K562 (cell line): ENCODE measurements at regions not wholly inside any gene's neighbourhood (a gene's known extent, or its start where the extent isn't known, plus 50 kb on each side); places are given as distances from the start of the nearest gene placed in this dataset.
A peak's percentile ranks its signal among the peaks of the same experiment; 100 is the strongest.

Experiments
- ATAC-seq: fragments of 200-7000 bp; cut with Tn5 transposase; 3 replicates; pipeline ENCODE4 v1.9.1; 2020; ENCODE audit warnings: moderate library complexity
- BruUV-seq: library from RNA; stranded (reverse); fragments of 400-500 nt; replicated peaks from 2 replicates; lab custom pipeline; 2021; lab: Mats Ljungman, UMichigan
- CTCF ChIA-PET: fragments of 300-600 bp; formaldehyde crosslinking; extraction: SDS; loops from one replicate; lab custom pipeline; 2021; ENCODE audit warnings: low intra/inter-chr PET ratio; lab: Yijun Ruan, JAX
- POLR2A ChIA-PET: fragments of 300-600, 350-650 bp; sonication (Branson Sonifier 250); formaldehyde crosslinking; extraction: SDS; loops from one replicate; lab custom pipeline; 2021; ENCODE audit warnings: antibody characterized with exemption, inconsistent platforms; lab: Yijun Ruan, JAX
- DNase-seq, 4 experiments: peaks; one replicate each; pipeline versions ENCODE4 v3.0.0 to v3.0.0-alpha.2; 2011 to 2018; ENCODE audit warnings: low spot score in 3 of 4, mixed read lengths in 3 of 4; ENCODE audit errors: extremely low read depth in 1 of 4
- FAIRE-seq: peaks from 2 replicates; lab custom pipeline; 2011; peaks lifted over from hg19 to GRCh38; lab: Jason Lieb, UNC
- H2AFZ ChIP-seq: 2 replicates; pipeline ENCODE4 v1.6.0; 2011; ENCODE audit warnings: low read depth, low read length, control low read depth, inconsistent platforms
- H3K27ac ChIP-seq: fragments of 200-600 bp; 3 replicates; pipeline ENCODE4 v1.8.0; 2011; ENCODE audit warnings: low read depth, mild to moderate bottlenecking, control low read depth, inconsistent platforms, low read length, moderate library complexity, mixed read lengths; ENCODE audit errors: extremely low read depth
- H3K27me3 ChIP-seq, 2 experiments: fragments of 300-600 bp in 1 of 2; 2 replicates in 1 of 2; 3 replicates in 1 of 2; pipeline versions ENCODE4 v1.6.0 to v1.8.0; 2011; ENCODE audit warnings: inconsistent platforms in 2 of 2, low read length in 2 of 2, mild to moderate bottlenecking in 1 of 2, mixed read lengths in 1 of 2, moderate library complexity in 1 of 2; ENCODE audit not compliant: control insufficient read depth in 2 of 2, insufficient read depth in 2 of 2
- H3K36me3 ChIP-seq: fragments of 300-600 bp; 3 replicates; pipeline ENCODE4 v1.8.0; 2011; ENCODE audit warnings: mild to moderate bottlenecking, low read length, inconsistent platforms; ENCODE audit not compliant: control insufficient read depth, insufficient read depth
- H3K4me1 ChIP-seq, 2 experiments: fragments of 200-600 bp in 1 of 2; replicated peaks in 1 of 2; 2 replicates in 1 of 2; 3 replicates in 1 of 2; pipeline versions ENCODE4 v1.5.1 to v1.8.0; 2011; ENCODE audit warnings: inconsistent platforms in 2 of 2, low read length in 2 of 2, mild to moderate bottlenecking in 1 of 2, mixed read lengths in 1 of 2, moderate library complexity in 1 of 2; ENCODE audit not compliant: control insufficient read depth in 2 of 2, insufficient read depth in 2 of 2
- H3K4me2 ChIP-seq: 2 replicates; pipeline ENCODE4 v1.6.1; 2011; ENCODE audit warnings: low read length, control low read depth, inconsistent platforms, mixed read lengths; ENCODE audit not compliant: insufficient read depth
- H3K4me3 ChIP-seq: fragments of 200-600 bp; sonication (generic), shearing (Covaris generic); 2 replicates; pipeline ENCODE4 v1.5.1; 2016; ENCODE audit warnings: control low read depth, inconsistent platforms
- H3K79me2 ChIP-seq: fragments of 200-600 bp; 3 replicates; pipeline ENCODE4 v1.8.0; 2011; ENCODE audit warnings: low read length, inconsistent platforms; ENCODE audit not compliant: control insufficient read depth, insufficient read depth
- H3K9ac ChIP-seq, 2 experiments: 2 replicates each; pipeline versions ENCODE4 v1.6.0 to v1.6.1; 2011; ENCODE audit warnings: low read depth in 2 of 2, low read length in 2 of 2, control low read depth in 1 of 2, inconsistent platforms in 1 of 2, mild to moderate bottlenecking in 1 of 2, mixed read lengths in 1 of 2; ENCODE audit not compliant: insufficient read depth in 1 of 2
- H3K9me1 ChIP-seq: one replicate; pipeline ENCODE4 v1.6.0; 2011; ENCODE audit warnings: inconsistent platforms, mild to moderate bottlenecking, low read length, moderate library complexity; ENCODE audit not compliant: control insufficient read depth, insufficient read depth
- H3K9me3 ChIP-seq: replicated peaks from 2 replicates; pipeline ENCODE4 v1.5.1; 2011; ENCODE audit warnings: low read depth, low read length, inconsistent platforms; ENCODE audit not compliant: control insufficient read depth, insufficient read depth
- H4K20me1 ChIP-seq: replicated peaks from 2 replicates; pipeline ENCODE4 v1.6.1; 2011; ENCODE audit warnings: low read length, inconsistent platforms, mixed read lengths; ENCODE audit not compliant: control insufficient read depth, insufficient read depth
- ATF6 ChIP-seq: sonication (generic); formaldehyde crosslinking; IDR thresholded peaks from 2 replicates; pipeline ENCODE4 v1.4.0; 2020; ENCODE audit warnings: mild to moderate bottlenecking, missing genetic modification reagents
- BCOR ChIP-seq: fragments of 450-650 bp; IDR thresholded peaks from 2 replicates; pipeline ENCODE4 v1.6.1; 2016
- CBFA2T3 ChIP-seq: fragments of 450-650 bp; IDR thresholded peaks from 2 replicates; pipeline ENCODE4 v1.6.1; 2017
- CBX8 ChIP-seq: fragments of 200-600 bp; sonication (generic); IDR thresholded peaks from 2 replicates; pipeline ENCODE4 v1.6.1; 2012; ENCODE audit warnings: borderline replicate concordance, mixed run types, low read depth, mild to moderate bottlenecking, moderate library complexity, mixed read lengths, low read length, control low read depth, inconsistent platforms; ENCODE audit not compliant: poor library complexity, severe bottlenecking; ENCODE audit errors: extremely low read depth
- CHD4 ChIP-seq: fragments of 200-600 bp; sonication (generic); IDR thresholded peaks from 3 replicates; pipeline ENCODE4 v1.6.1; 2012; ENCODE audit warnings: low read depth, mild to moderate bottlenecking, mixed read lengths, low read length, inconsistent platforms; ENCODE audit not compliant: insufficient read depth, insufficient replicate concordance, poor library complexity, severe bottlenecking
- EP300 ChIP-seq: IDR thresholded peaks from 2 replicates; pipeline ENCODE4 v1.6.1; 2012; ENCODE audit warnings: low read length, improper control_type of control experiment
- ESRRB ChIP-seq: fragments of 250-450 bp; sonication (Bioruptor Pico); IDR thresholded peaks from 2 replicates; pipeline ENCODE4 v1.5.0; 2020; ENCODE audit warnings: mild to moderate bottlenecking, moderate library complexity, borderline replicate concordance
- HDAC1 ChIP-seq, 2 experiments: fragments of 450-650 bp; IDR thresholded peaks; 2 replicates each; pipeline ENCODE4 v1.6.1; 2016 to 2017; ENCODE audit warnings: inconsistent platforms in 1 of 2, mild to moderate bottlenecking in 1 of 2, moderate library complexity in 1 of 2
- KAT8 ChIP-seq: fragments of 450-650 bp; IDR thresholded peaks from 2 replicates; pipeline ENCODE4 v1.6.1; 2016; ENCODE audit warnings: low read depth, mild to moderate bottlenecking
- KLF13 ChIP-seq: fragments of 450-650 bp; IDR thresholded peaks from 2 replicates; pipeline ENCODE4 v1.6.1; 2016; ENCODE audit warnings: missing genetic modification characterization, low read depth, mild to moderate bottlenecking, missing compliant biosample characterization, moderate library complexity, borderline replicate concordance
- POLR3G ChIP-seq: IDR thresholded peaks from 2 replicates; pipeline ENCODE4 v1.6.1; 2011; ENCODE audit not compliant: insufficient read length, insufficient replicate concordance; ENCODE audit errors: extremely low read depth
- SIX5 ChIP-seq, 2 experiments: IDR thresholded peaks; 2 replicates each; pipeline ENCODE4 v1.6.1; 2011; ENCODE audit warnings: low read length in 2 of 2, borderline replicate concordance in 1 of 2, low read depth in 1 of 2, mild to moderate bottlenecking in 1 of 2, moderate library complexity in 1 of 2; ENCODE audit not compliant: insufficient read depth in 1 of 2
- SLC30A9 ChIP-seq: fragments of 250-450 bp; sonication (Bioruptor Pico); IDR thresholded peaks from 2 replicates; pipeline ENCODE4 v1.8.0; 2022; ENCODE audit warnings: mild to moderate bottlenecking, moderate library complexity
- STAT6 ChIP-seq: sonication (generic); formaldehyde crosslinking; IDR thresholded peaks from 2 replicates; pipeline ENCODE4 v1.8.1; 2023; ENCODE audit warnings: mild to moderate bottlenecking, missing genetic modification reagents
- ZNF655 ChIP-seq: fragments of 250-450 bp; sonication (Bioruptor Pico); IDR thresholded peaks from 2 replicates; pipeline ENCODE4 v1.5.0; 2021
- WGBS: fragments of 100-300 bp; shearing (Covaris generic); methylation state at CpG from one replicate; pipeline ENCODE4 v1.1.6; 2016; ENCODE audit warnings: low coverage, mixed read lengths; ENCODE audit not compliant: insufficient coverage; ENCODE audit errors: missing lambda C conversion rate; 5-methylcytosine and 5-hydroxymethylcytosine counted together
- in situ Hi-C: fragments of 300-500 bp; cut with MboI; formaldehyde crosslinking; loops from 4 replicates; pipeline ENCODE4 v1.15.0; 2018; ENCODE audit warnings: inconsistent platforms, mixed read lengths
- intact Hi-C: fragments of 100-400 bp; cut with micrococcal nuclease; formaldehyde crosslinking; loops from 2 replicates; pipeline ENCODE4 v1.14.2; 2022
- TF ChIP-seq, protein P1 (sequence below): sonication (generic); IDR thresholded peaks from 2 replicates; pipeline ENCODE4 v1.6.1; 2016

DNA sequence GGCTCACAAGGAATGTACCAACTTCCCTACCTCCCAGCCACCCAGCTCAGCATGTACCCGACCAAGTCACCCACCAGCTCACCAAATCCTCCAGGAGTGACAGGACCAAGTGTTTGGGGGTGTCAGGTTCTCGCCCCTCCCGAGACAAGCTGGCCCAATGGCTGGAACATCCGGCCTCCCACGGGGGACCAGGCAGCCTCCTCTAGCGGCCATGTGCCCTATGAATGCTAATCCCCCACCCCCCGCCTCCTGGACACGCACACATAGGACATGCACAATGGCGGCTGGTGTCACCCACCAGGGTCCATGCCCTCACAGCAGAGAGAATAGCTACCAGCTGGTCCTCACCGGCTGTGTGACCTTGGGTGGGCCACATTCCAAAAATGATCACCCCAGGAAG lies 151.0 kb downstream of the MN1 start:
- ChIA-PET POLR2A (interaction anchor here (1.3 kb wide), 1 partner anchor 11 kb away, joined by 8 read pairs; no protein-coding TSS in a partner anchor), CTCF (no interaction called here)
- no peaks in the 10 kb centered on the region; a peak in 1 of 5 replicates for H3K4me1 ChIP-seq
- H3K79me2 ChIP-seq = no peaks in the 10 kb centered on the region
- H2AFZ ChIP-seq = no peak overlapping the region
- no TSS peak for BruUV-seq
- no peak for ATAC-seq
- H3K4me2 ChIP-seq = no peak overlapping the region
- H3K4me3 ChIP-seq = no peak overlapping the region
- H3K9me3 ChIP-seq = no peaks in the 10 kb centered on the region
- no peak for FAIRE-seq
- 0% methylated on average over 2 of the region's 10 CpGs for WGBS
- H3K9me1 ChIP-seq = no peaks in the 10 kb centered on the region
- no peaks in the 10 kb centered on the region for H4K20me1 ChIP-seq
- peak in 2 of 4 experiments; percentile 16 to 26 for DNase-seq
- no peaks in the 10 kb centered on the region for H3K36me3 ChIP-seq
- peaks cover 0 to 4% of the 10 kb centered on the region in 2 experiments; a peak in 1 of 5 replicates for H3K27me3 ChIP-seq
- no peak overlapping the region for H3K27ac ChIP-seq
- no peak overlapping the region for H3K9ac ChIP-seq
- intact Hi-C loops (no loop called here), in situ Hi-C loops (no loop called here)
- no peak for TF ChIP-seq BCOR
- TF ChIP-seq SIX5 (IDR thresholded peaks at IDR 0.05; ENCODE audit: borderline replicate concordance in 1 of 2, insufficient read depth in 1 of 2, low read depth in 1 of 2, low read length in 2 of 2) = no peak
- TF ChIP-seq ZNF655 (CRISPR knock-in tag) = no peak
- no peak for TF ChIP-seq SLC30A9 (CRISPR knock-in tag)
- no peak for TF ChIP-seq CBX8
- TF ChIP-seq ATF6 (CRISPR knock-in tag) = no peak
- TF ChIP-seq CHD4 = no peak
- TF ChIP-seq, protein P1, sequence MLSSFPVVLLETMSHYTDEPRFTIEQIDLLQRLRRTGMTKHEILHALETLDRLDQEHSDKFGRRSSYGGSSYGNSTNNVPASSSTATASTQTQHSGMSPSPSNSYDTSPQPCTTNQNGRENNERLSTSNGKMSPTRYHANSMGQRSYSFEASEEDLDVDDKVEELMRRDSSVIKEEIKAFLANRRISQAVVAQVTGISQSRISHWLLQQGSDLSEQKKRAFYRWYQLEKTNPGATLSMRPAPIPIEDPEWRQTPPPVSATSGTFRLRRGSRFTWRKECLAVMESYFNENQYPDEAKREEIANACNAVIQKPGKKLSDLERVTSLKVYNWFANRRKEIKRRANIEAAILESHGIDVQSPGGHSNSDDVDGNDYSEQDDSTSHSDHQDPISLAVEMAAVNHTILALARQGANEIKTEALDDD = no peak
- no peak for TF ChIP-seq ESRRB
- no peak for TF ChIP-seq CBFA2T3
- no peak for TF ChIP-seq KAT8
- no peak for TF ChIP-seq STAT6
- no peak for TF ChIP-seq HDAC1 (IDR thresholded peaks at IDR 0.05)
- TF ChIP-seq KLF13 (tag) = no peak
- no peak for TF ChIP-seq EP300
- no peak for TF ChIP-seq POLR3G
